ENCODE measurements at regions not wholly inside any gene's neighbourhood (a gene's known extent, or its start where the extent isn't known, plus 50 kb on each side); places are given as distances from the start of the nearest gene placed in this dataset.

- Histone ChIP-seq H3K4me3 (ENCODE audit: insufficient read depth, low read length, poor library complexity, severe bottlenecking) (no peak overlapping the region), H3K9me3 (ENCODE audit: insufficient read depth, low read length) (no peaks in the 10 kb centered on the region), H4K20me1 (ENCODE audit: low read depth, low read length) (no peaks in the 10 kb centered on the region), H3F3A (ENCODE audit: insufficient read depth) (no peaks in the 10 kb centered on the region), H3K9me2 (replicated peaks; ENCODE audit: insufficient read depth, low read length) (no peaks in the 10 kb centered on the region), H3K36me3 (ENCODE audit: low read length) (no peaks in the 10 kb centered on the region), H3K27me3 (ENCODE audit: low read length) (no peaks in the 10 kb centered on the region), H3K27ac (ENCODE audit: low read depth, low read length) (no peak overlapping the region), H2AFZ (ENCODE audit: low read depth, low read length, severe bottlenecking) (no peak overlapping the region), H3K9ac (ENCODE audit: low read length) (no peak overlapping the region), H3K79me2 (ENCODE audit: insufficient read depth, low read length) (no peaks in the 10 kb centered on the region), H3K4me2 (ENCODE audit: low read depth, low read length, poor library complexity, severe bottlenecking) (no peak overlapping the region)
- no peak for TF ChIP-seq CTCF (IDR thresholded peaks at IDR 0.05; ENCODE audit: insufficient read depth, low read length, poor library complexity, severe bottlenecking)
- no peak for TF ChIP-seq EZH2phosphoT487 (conservative IDR thresholded peaks at IDR 0.05; ENCODE audit: low read length)
These were observed 57.6 kb upstream of the PIK3CG start for GRCh38 chr7:106807474-106807873.

- Histone ChIP-seq H3K4me3 (ENCODE audit: insufficient read depth, low read length, poor library complexity, severe bottlenecking) (no peak overlapping the region), H3F3A (ENCODE audit: insufficient read depth) (no peaks in the 10 kb centered on the region), H3K4me2 (ENCODE audit: low read depth, low read length, poor library complexity, severe bottlenecking) (no peak overlapping the region), H3K9me3 (ENCODE audit: insufficient read depth, low read length) (no peaks in the 10 kb centered on the region), H3K27ac (ENCODE audit: low read depth, low read length) (no peak overlapping the region), H3K9me2 (replicated peaks; ENCODE audit: insufficient read depth, low read length) (no peaks in the 10 kb centered on the region), H3K27me3 (ENCODE audit: low read length) (no peaks in the 10 kb centered on the region), H3K9ac (ENCODE audit: low read length) (no peak overlapping the region), H4K20me1 (ENCODE audit: low read depth, low read length) (no peaks in the 10 kb centered on the region), H3K79me2 (ENCODE audit: insufficient read depth, low read length) (no peaks in the 10 kb centered on the region), H2AFZ (ENCODE audit: low read depth, low read length, severe bottlenecking) (no peak overlapping the region), H3K36me3 (ENCODE audit: low read length) (no peaks in the 10 kb centered on the region)
- TF ChIP-seq CTCF (IDR thresholded peaks at IDR 0.05; ENCODE audit: insufficient read depth, low read length, poor library complexity, severe bottlenecking), result no peak
- TF ChIP-seq EZH2phosphoT487 (conservative IDR thresholded peaks at IDR 0.05; ENCODE audit: low read length), result no peak
These were observed 56.0 kb upstream of the PIK3CG start for GRCh38 chr7:106808967-106809635.

GRCh38 chr7:106811472-106811871, 53.6 kb upstream of the PIK3CG start:
- no peaks in the 10 kb centered on the region for H3K79me2 ChIP-seq (ENCODE audit: insufficient read depth, low read length)
- H3K4me3 ChIP-seq (ENCODE audit: insufficient read depth, low read length, poor library complexity, severe bottlenecking), result no peak overlapping the region
- H3K27ac ChIP-seq (ENCODE audit: low read depth, low read length), result no peak overlapping the region
- H3K4me2 ChIP-seq (ENCODE audit: low read depth, low read length, poor library complexity, severe bottlenecking), result no peak overlapping the region
- H3K36me3 ChIP-seq (ENCODE audit: low read length), result no peaks in the 10 kb centered on the region
- no peak overlapping the region for H2AFZ ChIP-seq (ENCODE audit: low read depth, low read length, severe bottlenecking)
- H4K20me1 ChIP-seq (ENCODE audit: low read depth, low read length), result no peaks in the 10 kb centered on the region
- H3K9me3 ChIP-seq (ENCODE audit: insufficient read depth, low read length), result no peaks in the 10 kb centered on the region
- H3F3A ChIP-seq (ENCODE audit: insufficient read depth), result no peaks in the 10 kb centered on the region
- H3K27me3 ChIP-seq (ENCODE audit: low read length), result no peaks in the 10 kb centered on the region
- TF ChIP-seq CTCF (IDR thresholded peaks at IDR 0.05; ENCODE audit: insufficient read depth, low read length, poor library complexity, severe bottlenecking) (no peak), EZH2phosphoT487 (conservative IDR thresholded peaks at IDR 0.05; ENCODE audit: low read length) (no peak)
- no peak overlapping the region for H3K9ac ChIP-seq (ENCODE audit: low read length)
- H3K9me2 ChIP-seq (replicated peaks; ENCODE audit: insufficient read depth, low read length), result no peaks in the 10 kb centered on the region
